CMK (cell line): ENCODE measurements at regions not wholly inside any gene's neighbourhood (a gene's known extent, or its start where the extent isn't known, plus 50 kb on each side); places are given as distances from the start of the nearest gene placed in this dataset.

Experiments
- DNase-seq: peaks from one replicate; pipeline ENCODE4 v3.0.0-alpha.2; 2010; ENCODE audit warnings: low read depth

GRCh38 chr15:47473106-47473725 is 244.1 kb upstream of the SEMA6D start:
- no peak for DNase-seq

GRCh38 chr15:47473832-47474231 is 243.5 kb upstream of the SEMA6D start:
- no peak for DNase-seq

GRCh38 chr15:47475336-47475735 is 242.0 kb upstream of the SEMA6D start:
- DNase-seq: no peak

- DNase-seq: no peak
Measured at GRCh38 chr15:47477341-47477740, 240.0 kb upstream of the SEMA6D start.

GRCh38 chr15:47484059-47484458 is 233.2 kb upstream of the SEMA6D start:
- DNase-seq: no peak

- DNase-seq: no peak
Measured at GRCh38 chr15:47484997-47485396, 232.3 kb upstream of the SEMA6D start.

- DNase-seq: no peak
Measured at GRCh38 chr15:47485419-47485818, 231.9 kb upstream of the SEMA6D start.

GRCh38 chr15:47486040-47486439 is 231.3 kb upstream of the SEMA6D start:
- DNase-seq: no peak

- DNase-seq: no peak
Measured at GRCh38 chr15:47492195-47492594, 225.1 kb upstream of the SEMA6D start.

- DNase-seq: no peak
Measured at GRCh38 chr15:47493357-47494247, 223.7 kb upstream of the SEMA6D start.

GRCh38 chr15:47496343-47497185 is 220.7 kb upstream of the SEMA6D start:
- DNase-seq: no peak

- no peak for DNase-seq
Measured at GRCh38 chr15:47500842-47501241, 216.5 kb upstream of the SEMA6D start.

- no peak for DNase-seq
Measured at GRCh38 chr15:47502041-47502440, 215.3 kb upstream of the SEMA6D start.

- no peak for DNase-seq
Measured at GRCh38 chr15:47503876-47504275, 213.4 kb upstream of the SEMA6D start.

- no peak for DNase-seq
Measured at GRCh38 chr15:47504624-47505256, 212.6 kb upstream of the SEMA6D start.

- DNase-seq: no peak
Measured at GRCh38 chr15:47505712-47506328, 211.5 kb upstream of the SEMA6D start.

- DNase-seq: no peak
Measured at GRCh38 chr15:47506329-47507100, 210.8 kb upstream of the SEMA6D start.

- DNase-seq: no peak
Measured at GRCh38 chr15:47507221-47507985, 209.9 kb upstream of the SEMA6D start.

- no peak for DNase-seq
Measured at GRCh38 chr15:47511261-47511660, 206.0 kb upstream of the SEMA6D start.

GRCh38 chr15:47513471-47513870 is 203.8 kb upstream of the SEMA6D start:
- no peak for DNase-seq
